Right lobe of liver (tissue), 4 donors: ENCODE measurements at regions not wholly inside any gene's neighbourhood (a gene's known extent, or its start where the extent isn't known, plus 50 kb on each side); places are given as distances from the start of the nearest gene placed in this dataset.
"Not testable (repeated sequence)": the region's sequence is repeated elsewhere in the genome, so short reads cannot be mapped to it uniquely, and the experiment has no call there.

ENCODE experiments used
- CTCF ChIP-seq, 4 donors: fragments of 200-600 bp in 3 of 4; fragments of 450-650 bp in 1 of 4; IDR thresholded peaks; one replicate each; pipeline versions ENCODE4 v1.5.1 to v1.8.0; 2016 to 2022; ENCODE audit warnings: antibody characterized with exemption in 4 of 4, mild to moderate bottlenecking in 2 of 4
- POLR2A ChIP-seq: fragments of 450-650 bp; IDR thresholded peaks from one replicate; pipeline ENCODE4 v1.6.1; 2017; ENCODE audit warnings: antibody characterized with exemption, mild to moderate bottlenecking
- donor health status: DM: no; HTN: no; CAD: no.
- donor health status: DM: no; HTN: no; CAD: no.
- donor health status: DM: no; HTN: yes; CAD: no.

DNA sequence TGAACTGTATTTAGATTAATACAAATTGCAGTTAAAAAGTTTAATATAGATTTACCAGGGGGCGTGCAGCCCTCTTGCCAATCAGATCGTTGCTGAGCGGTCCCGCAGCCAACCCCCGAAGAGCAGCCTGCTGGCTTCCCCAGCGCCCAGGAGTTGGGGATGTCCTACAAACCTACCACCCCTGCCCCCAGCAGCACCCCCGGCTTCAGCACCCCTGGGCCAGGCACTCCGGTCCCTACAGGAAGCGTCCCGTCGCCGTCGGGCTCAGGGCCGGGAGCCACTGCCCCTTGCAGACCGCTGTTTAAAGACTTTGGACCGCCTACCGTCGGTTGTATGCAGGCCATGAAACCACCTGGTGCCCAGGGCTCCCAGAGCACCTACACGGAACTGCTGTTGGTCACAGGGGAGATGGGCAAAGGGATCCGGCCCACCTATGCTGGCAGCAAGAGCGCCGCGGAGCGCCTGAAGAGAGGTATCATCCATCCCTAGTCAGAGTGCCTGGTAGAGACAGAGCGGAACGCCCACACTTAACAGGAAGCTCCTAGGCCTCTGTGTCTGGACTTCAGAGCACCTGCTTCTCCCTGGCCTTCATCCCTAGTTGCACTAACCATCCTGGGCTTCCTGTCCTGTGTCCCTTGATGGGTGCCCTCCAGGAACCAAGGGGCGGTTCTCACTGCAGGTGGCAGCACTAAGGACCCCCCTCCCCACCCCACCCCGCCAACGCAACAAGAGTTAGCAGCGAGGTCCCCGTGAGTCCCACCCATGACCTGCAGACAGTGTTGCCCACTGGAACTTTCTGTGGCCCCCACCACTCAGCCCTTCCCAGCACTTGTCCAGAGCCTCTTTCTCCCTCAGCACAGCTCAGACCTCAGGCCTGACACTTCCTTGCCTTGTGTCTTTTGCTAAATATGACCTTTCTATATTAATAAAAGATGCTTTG lies 91.5 kb upstream of the ZNG1F start:
- not testable (repeated sequence) for TF ChIP-seq CTCF (IDR thresholded peaks at IDR 0.05); POLR2A
